ENCODE measurements at regions not wholly inside any gene's neighbourhood (a gene's known extent, or its start where the extent isn't known, plus 50 kb on each side); places are given as distances from the start of the nearest gene placed in this dataset.

GRCh38 chr20:52425253-52425652, 233.7 kb upstream of the ZFP64 start:
- TF ChIP-seq, protein P1, sequence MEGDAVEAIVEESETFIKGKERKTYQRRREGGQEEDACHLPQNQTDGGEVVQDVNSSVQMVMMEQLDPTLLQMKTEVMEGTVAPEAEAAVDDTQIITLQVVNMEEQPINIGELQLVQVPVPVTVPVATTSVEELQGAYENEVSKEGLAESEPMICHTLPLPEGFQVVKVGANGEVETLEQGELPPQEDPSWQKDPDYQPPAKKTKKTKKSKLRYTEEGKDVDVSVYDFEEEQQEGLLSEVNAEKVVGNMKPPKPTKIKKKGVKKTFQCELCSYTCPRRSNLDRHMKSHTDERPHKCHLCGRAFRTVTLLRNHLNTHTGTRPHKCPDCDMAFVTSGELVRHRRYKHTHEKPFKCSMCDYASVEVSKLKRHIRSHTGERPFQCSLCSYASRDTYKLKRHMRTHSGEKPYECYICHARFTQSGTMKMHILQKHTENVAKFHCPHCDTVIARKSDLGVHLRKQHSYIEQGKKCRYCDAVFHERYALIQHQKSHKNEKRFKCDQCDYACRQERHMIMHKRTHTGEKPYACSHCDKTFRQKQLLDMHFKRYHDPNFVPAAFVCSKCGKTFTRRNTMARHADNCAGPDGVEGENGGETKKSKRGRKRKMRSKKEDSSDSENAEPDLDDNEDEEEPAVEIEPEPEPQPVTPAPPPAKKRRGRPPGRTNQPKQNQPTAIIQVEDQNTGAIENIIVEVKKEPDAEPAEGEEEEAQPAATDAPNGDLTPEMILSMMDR (conservative IDR thresholded peaks at IDR 0.05; ENCODE audit: low read length) = no peak
- no peak for TF ChIP-seq EZH2phosphoT487 (IDR thresholded peaks at IDR 0.05; ENCODE audit: borderline replicate concordance)
